GM12878 (cell line): ENCODE measurements at regions not wholly inside any gene's neighbourhood (a gene's known extent, or its start where the extent isn't known, plus 50 kb on each side); places are given as distances from the start of the nearest gene placed in this dataset.

Source experiments
- ATAC-seq: fragments of 200-7000 bp; cut with Tn5 transposase; 3 replicates; pipeline ENCODE4 v1.9.1; 2020; ENCODE audit warnings: mild to moderate bottlenecking, moderate library complexity
- BruUV-seq: library from RNA; stranded (reverse); fragments of 400-500 nt; replicated peaks from 2 replicates; lab custom pipeline; 2021; lab: Mats Ljungman, UMichigan
- CTCF ChIA-PET: fragments of 300-600 bp; sonication (Branson Sonifier 250); formaldehyde crosslinking; extraction: SDS; loops from one replicate; lab custom pipeline; 2021; ENCODE audit warnings: inconsistent platforms; lab: Yijun Ruan, JAX
- POLR2A ChIA-PET: fragments of 350-600 bp; formaldehyde crosslinking; extraction: SDS; loops from one replicate; lab custom pipeline; 2021; ENCODE audit warnings: inconsistent platforms; lab: Charles Lee
- RAD21 ChIA-PET: fragments of 300-600 bp; sonication (Branson Sonifier 250); formaldehyde crosslinking; loops from one replicate; lab custom pipeline; 2023; ENCODE audit warnings: antibody characterized with exemption; ENCODE audit not compliant: unreplicated experiment; lab: Charles Lee
- SMC1A ChIA-PET: fragments of 300-600 bp; sonication (Branson Sonifier 250); formaldehyde crosslinking; loops from one replicate; lab custom pipeline; 2023; ENCODE audit not compliant: unreplicated experiment, uncharacterized antibody; lab: Charles Lee
- DNase-seq: peaks from one replicate; pipeline ENCODE4 v3.0.0-alpha.2; 2011; ENCODE audit warnings: low read depth, low spot score
- FAIRE-seq: peaks from 3 replicates; lab custom pipeline; 2011; peaks lifted over from hg19 to GRCh38; lab: Jason Lieb, UNC
- H2AFZ ChIP-seq: 2 replicates; pipeline ENCODE4 v1.6.0; 2011; ENCODE audit warnings: low read depth, low read length, control low read depth; ENCODE audit not compliant: control insufficient read depth
- H3K27ac ChIP-seq: 2 replicates; pipeline ENCODE4 v1.5.1; 2011; ENCODE audit warnings: control low read depth; ENCODE audit not compliant: control insufficient read depth, insufficient read depth
- H3K27me3 ChIP-seq, 2 experiments: replicated peaks in 1 of 2; 2 replicates each; pipeline versions ENCODE4 v1.6.0 to v1.6.1; 2011; ENCODE audit warnings: low read length in 1 of 2; ENCODE audit not compliant: control insufficient read depth in 2 of 2, insufficient read depth in 2 of 2
- H3K36me3 ChIP-seq, 2 experiments: 2 replicates each; pipeline ENCODE4 v1.5.1; 2011; ENCODE audit warnings: low read length in 1 of 2; ENCODE audit not compliant: control insufficient read depth in 2 of 2, insufficient read depth in 2 of 2
- H3K4me1 ChIP-seq: 2 replicates; pipeline ENCODE4 v1.6.1; 2011; ENCODE audit warnings: mild to moderate bottlenecking, low read length, moderate library complexity, mixed read lengths; ENCODE audit not compliant: control insufficient read depth, insufficient read depth
- H3K4me2 ChIP-seq: 2 replicates; pipeline ENCODE4 v1.6.0; 2011; ENCODE audit warnings: control low read depth; ENCODE audit not compliant: control insufficient read depth, insufficient read depth
- H3K4me3 ChIP-seq: fragments of 200-600 bp; sonication (generic); 2 replicates; pipeline ENCODE4 v1.5.1; 2016
- H3K79me2 ChIP-seq: 2 replicates; pipeline ENCODE4 v1.6.0; 2011; ENCODE audit warnings: low read length; ENCODE audit not compliant: control insufficient read depth, insufficient read depth
- H3K9ac ChIP-seq: 2 replicates; pipeline ENCODE4 v1.8.0; 2011; ENCODE audit warnings: low read length, control low read depth, mixed read lengths; ENCODE audit not compliant: control insufficient read depth, insufficient read depth
- H3K9me3 ChIP-seq: replicated peaks from 3 replicates; pipeline ENCODE4 v1.5.1; 2011; ENCODE audit warnings: mild to moderate bottlenecking, low read length; ENCODE audit not compliant: control insufficient read depth, insufficient read depth
- H4K20me1 ChIP-seq: 2 replicates; pipeline ENCODE4 v1.6.0; 2011; ENCODE audit not compliant: control insufficient read depth, insufficient read depth
- BACH1 ChIP-seq: fragments of 450-650 bp; IDR thresholded peaks from 2 replicates; pipeline ENCODE4 v1.6.1; 2017; ENCODE audit warnings: mild to moderate bottlenecking, borderline replicate concordance
- JUNB ChIP-seq: IDR thresholded peaks from 2 replicates; pipeline ENCODE4 v1.6.1; 2016; ENCODE audit warnings: antibody characterized with exemption, mild to moderate bottlenecking
- KLF5 ChIP-seq: fragments of 450-650 bp; IDR thresholded peaks from 2 replicates; pipeline ENCODE4 v1.6.1; 2014; ENCODE audit warnings: mild to moderate bottlenecking; ENCODE audit not compliant: partially characterized antibody
- LARP7 ChIP-seq: fragments of 450-650 bp; IDR thresholded peaks from 2 replicates; pipeline ENCODE4 v1.6.1; 2017; ENCODE audit warnings: mild to moderate bottlenecking
- NR2C2 ChIP-seq: IDR thresholded peaks from 2 replicates; pipeline ENCODE4 v1.6.1; 2011; ENCODE audit warnings: borderline replicate concordance, low read depth; ENCODE audit not compliant: control insufficient read depth, insufficient read length
- PAX8 ChIP-seq: fragments of 450-650 bp; IDR thresholded peaks from 2 replicates; pipeline ENCODE4 v1.6.1; 2017; ENCODE audit warnings: mild to moderate bottlenecking, moderate library complexity
- RAD51 ChIP-seq: fragments of 450-650 bp; IDR thresholded peaks from 2 replicates; pipeline ENCODE4 v1.6.1; 2016; ENCODE audit warnings: moderate library complexity, mild to moderate bottlenecking, inconsistent platforms
- RFX5 ChIP-seq: IDR thresholded peaks from 2 replicates; pipeline ENCODE4 v1.6.1; 2011; ENCODE audit warnings: low read depth, low read length, improper control_type of control experiment
- YY1 ChIP-seq: IDR thresholded peaks from 2 replicates; pipeline ENCODE4 v1.6.1; 2011; ENCODE audit warnings: low read depth, mild to moderate bottlenecking, low read length
- WGBS: methylation state at CpG from one replicate; pipeline ENCODE4 v1.1.6; 2016; ENCODE audit warnings: low lambda C conversion rate; ENCODE audit not compliant: insufficient replicate concordance, insufficient coverage; ENCODE audit errors: missing lambda C conversion rate; 5-methylcytosine and 5-hydroxymethylcytosine counted together
- in situ Hi-C: fragments of 300-500 bp; cut with MboI; formaldehyde crosslinking; loops from 9 replicates; pipeline ENCODE4 v1.14.3; 2018; ENCODE audit warnings: mixed read lengths
- intact Hi-C: fragments of 100-400 bp; cut with micrococcal nuclease; formaldehyde crosslinking; loops from one replicate; pipeline ENCODE4 v1.14.2; 2022; ENCODE audit not compliant: unreplicated experiment
- TF ChIP-seq, protein P1 (sequence below): IDR thresholded peaks from 2 replicates; pipeline ENCODE4 v1.6.1; 2011; ENCODE audit warnings: mild to moderate bottlenecking, low read depth, low read length, moderate library complexity; ENCODE audit not compliant: insufficient replicate concordance
- TF ChIP-seq, protein P2 (sequence below): fragments of 450-650 bp; IDR thresholded peaks from 2 replicates; pipeline ENCODE4 v1.6.1; 2016; ENCODE audit warnings: mild to moderate bottlenecking
- TF ChIP-seq, protein P3 (sequence below): IDR thresholded peaks from 2 replicates; pipeline ENCODE4 v1.6.1; 2011; ENCODE audit warnings: borderline replicate concordance, low read depth, mild to moderate bottlenecking, moderate library complexity, low read length; ENCODE audit not compliant: insufficient read depth, poor library complexity, severe bottlenecking

DNA sequence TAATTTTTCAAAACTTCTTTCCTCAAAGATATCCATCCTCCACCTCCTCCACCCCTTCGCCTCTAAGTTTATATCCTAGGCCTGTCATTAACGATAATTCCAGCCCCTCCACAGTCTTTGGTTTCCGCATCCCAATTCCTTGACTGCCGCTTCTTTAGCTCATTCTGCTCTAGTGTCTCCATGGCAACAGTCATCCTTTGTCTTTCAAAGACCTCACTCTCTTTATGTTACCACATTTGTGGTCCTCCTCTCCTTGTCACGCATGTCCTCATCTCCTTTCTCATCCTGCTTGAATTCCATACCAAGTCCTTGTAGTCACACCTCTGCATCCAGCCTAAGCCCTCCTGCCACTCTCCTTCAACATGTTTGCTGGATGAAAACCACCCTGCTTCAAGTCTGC, 511.2 kb upstream of the KLF6 start:
- CTCF ChIA-PET: interaction anchor here (1.0 kb wide), 1 partner anchor 12 kb away, joined by 3 read pairs; no protein-coding TSS in a partner anchor
- no TSS peak for BruUV-seq

DNA sequence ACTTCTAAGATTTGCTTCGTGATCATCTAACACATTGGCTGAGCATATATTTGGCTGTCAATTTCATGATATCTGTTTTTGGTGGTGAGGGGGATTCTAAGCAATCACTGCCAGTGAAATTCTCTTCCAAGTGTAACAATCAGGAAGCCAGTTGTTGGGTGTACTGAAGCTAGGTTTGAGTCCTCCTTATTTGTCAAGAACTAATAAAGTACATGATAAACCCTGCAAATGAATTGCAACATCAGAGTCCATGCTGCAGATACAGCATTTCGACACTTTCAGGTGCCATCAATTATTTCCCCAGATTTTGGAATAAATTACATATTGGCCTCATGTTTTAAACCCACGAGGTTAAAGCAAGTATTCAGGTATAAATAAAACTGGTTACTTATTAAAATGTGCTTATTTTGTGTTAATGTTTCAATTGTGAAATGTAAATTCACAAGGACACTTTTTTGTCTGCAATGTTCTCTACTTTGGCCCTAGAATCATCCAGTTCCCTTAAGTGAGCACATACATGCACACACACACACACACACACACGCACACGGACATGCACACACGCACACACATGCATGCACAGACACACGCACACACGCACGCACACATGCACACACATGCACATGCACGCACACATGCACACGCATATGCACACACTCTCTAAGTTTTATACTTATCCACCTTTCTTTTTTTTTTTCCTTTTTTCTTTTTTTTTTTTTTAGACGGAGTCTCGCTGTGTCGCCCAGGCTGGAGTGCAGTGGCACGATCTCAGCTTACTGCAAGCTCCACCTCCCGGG, 510.2 kb upstream of the KLF6 start:
- no peak for TF ChIP-seq KLF5
- TF ChIP-seq, protein P1, sequence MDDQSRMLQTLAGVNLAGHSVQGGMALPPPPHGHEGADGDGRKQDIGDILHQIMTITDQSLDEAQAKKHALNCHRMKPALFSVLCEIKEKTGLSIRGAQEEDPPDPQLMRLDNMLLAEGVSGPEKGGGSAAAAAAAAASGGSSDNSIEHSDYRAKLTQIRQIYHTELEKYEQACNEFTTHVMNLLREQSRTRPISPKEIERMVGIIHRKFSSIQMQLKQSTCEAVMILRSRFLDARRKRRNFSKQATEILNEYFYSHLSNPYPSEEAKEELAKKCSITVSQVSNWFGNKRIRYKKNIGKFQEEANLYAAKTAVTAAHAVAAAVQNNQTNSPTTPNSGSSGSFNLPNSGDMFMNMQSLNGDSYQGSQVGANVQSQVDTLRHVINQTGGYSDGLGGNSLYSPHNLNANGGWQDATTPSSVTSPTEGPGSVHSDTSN: peak; percentile 46
- TF ChIP-seq, protein P2, sequence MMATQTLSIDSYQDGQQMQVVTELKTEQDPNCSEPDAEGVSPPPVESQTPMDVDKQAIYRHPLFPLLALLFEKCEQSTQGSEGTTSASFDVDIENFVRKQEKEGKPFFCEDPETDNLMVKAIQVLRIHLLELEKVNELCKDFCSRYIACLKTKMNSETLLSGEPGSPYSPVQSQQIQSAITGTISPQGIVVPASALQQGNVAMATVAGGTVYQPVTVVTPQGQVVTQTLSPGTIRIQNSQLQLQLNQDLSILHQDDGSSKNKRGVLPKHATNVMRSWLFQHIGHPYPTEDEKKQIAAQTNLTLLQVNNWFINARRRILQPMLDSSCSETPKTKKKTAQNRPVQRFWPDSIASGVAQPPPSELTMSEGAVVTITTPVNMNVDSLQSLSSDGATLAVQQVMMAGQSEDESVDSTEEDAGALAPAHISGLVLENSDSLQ: no peak
- TF ChIP-seq, protein P3, sequence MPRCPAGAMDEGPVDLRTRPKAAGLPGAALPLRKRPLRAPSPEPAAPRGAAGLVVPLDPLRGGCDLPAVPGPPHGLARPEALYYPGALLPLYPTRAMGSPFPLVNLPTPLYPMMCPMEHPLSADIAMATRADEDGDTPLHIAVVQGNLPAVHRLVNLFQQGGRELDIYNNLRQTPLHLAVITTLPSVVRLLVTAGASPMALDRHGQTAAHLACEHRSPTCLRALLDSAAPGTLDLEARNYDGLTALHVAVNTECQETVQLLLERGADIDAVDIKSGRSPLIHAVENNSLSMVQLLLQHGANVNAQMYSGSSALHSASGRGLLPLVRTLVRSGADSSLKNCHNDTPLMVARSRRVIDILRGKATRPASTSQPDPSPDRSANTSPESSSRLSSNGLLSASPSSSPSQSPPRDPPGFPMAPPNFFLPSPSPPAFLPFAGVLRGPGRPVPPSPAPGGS: peak; percentile 93
- no TSS peak for BruUV-seq
- H3K79me2 ChIP-seq: no peaks in the 10 kb centered on the region
- no peak overlapping the region for H3K27ac ChIP-seq
- H3K4me2 ChIP-seq: no peak overlapping the region
- POLR2A ChIA-PET: no interaction called here
- RAD21 ChIA-PET: no interaction called here
- ATAC-seq (no peak), FAIRE-seq (no peak), DNase-seq (no peak)
- no peaks in the 10 kb centered on the region for H3K36me3 ChIP-seq
- H4K20me1 ChIP-seq: no peaks in the 10 kb centered on the region
- no peak overlapping the region for H3K9ac ChIP-seq
- WGBS: 40% methylated on average over 12 of the region's 16 CpGs
- CTCF ChIA-PET: interaction anchor here (1.0 kb wide), 1 partner anchor 11 kb away, joined by 3 read pairs; no protein-coding TSS in a partner anchor
- no peak overlapping the region for H2AFZ ChIP-seq
- H3K4me1 ChIP-seq: no peaks in the 10 kb centered on the region
- no peaks in the 10 kb centered on the region for H3K27me3 ChIP-seq
- intact Hi-C loops (no loop called here), in situ Hi-C loops (no loop called here)
- SMC1A ChIA-PET: no interaction called here
- no peak overlapping the region for H3K4me3 ChIP-seq
- no peaks in the 10 kb centered on the region for H3K9me3 ChIP-seq

More for the DNA sequence above, 511.2 kb upstream of the KLF6 start:
- no peaks in the 10 kb centered on the region for H3K4me1 ChIP-seq
- no peak overlapping the region for H3K27ac ChIP-seq
- H3K9ac ChIP-seq: no peak overlapping the region
- TF ChIP-seq LARP7 (no peak), RFX5 (no peak), RAD51 (no peak), YY1 (no peak), BACH1 (no peak), NR2C2 (no peak), JUNB (no peak), PAX8 (no peak)
- ChIA-PET SMC1A (no interaction called here), POLR2A (no interaction called here), RAD21 (no interaction called here)
- DNase-seq (no peak), FAIRE-seq (no peak), ATAC-seq (no peak)
- intact Hi-C loops: no loop called here
- 69% methylated on average over 5 of the region's 5 CpGs for whole genome bisulfite sequencing
- no peak overlapping the region for H3K4me3 ChIP-seq
- no peak overlapping the region for H2AFZ ChIP-seq
- H3K9me3 ChIP-seq: no peaks in the 10 kb centered on the region
- H3K36me3 ChIP-seq: no peaks in the 10 kb centered on the region
- H3K4me2 ChIP-seq: no peak overlapping the region
- H3K79me2 ChIP-seq: no peaks in the 10 kb centered on the region
- no peaks in the 10 kb centered on the region for H3K27me3 ChIP-seq
- in situ Hi-C loops: no loop called here
- no peaks in the 10 kb centered on the region for H4K20me1 ChIP-seq
